ENCODE measurements at regions not wholly inside any gene's neighbourhood (a gene's known extent, or its start where the extent isn't known, plus 50 kb on each side); places are given as distances from the start of the nearest gene placed in this dataset.

GRCh38 chr1:25123551-25123950, 108.8 kb downstream of the SYF2 start:
- H3K27me3 Mint-ChIP-seq (ENCODE audit: low read depth) = peaks cover 4% of the 10 kb centered on the region
- Histone ChIP-seq H2BK20ac (ENCODE audit: low read depth, low read length, poor library complexity, severe bottlenecking) (no peak overlapping the region), H2AK5ac (ENCODE audit: insufficient read length, low read length) (no peak overlapping the region), H4K20me1 (ENCODE audit: control insufficient read depth, insufficient read depth, insufficient read length) (no peaks in the 10 kb centered on the region), H3K4me2 (ENCODE audit: insufficient read depth, insufficient read length, low read length) (no peak overlapping the region), H3K18ac (ENCODE audit: insufficient read length, low read depth, low read length) (no peak overlapping the region), H3K4me1 (ENCODE audit: insufficient read depth, low read length) (no peaks in the 10 kb centered on the region), H2AFZ (ENCODE audit: low read length) (no peak overlapping the region), H4K8ac (replicated peaks; ENCODE audit: insufficient read length, low read depth, low read length) (no peak overlapping the region), H3K79me2 (ENCODE audit: insufficient read depth, low read length) (no peaks in the 10 kb centered on the region), H3K4ac (ENCODE audit: low read depth, low read length) (no peak overlapping the region), H3K9me3 (ENCODE audit: control insufficient read depth, low read depth, low read length) (no peaks in the 10 kb centered on the region), H3K56ac (ENCODE audit: insufficient read length, low read depth, low read length) (no peak overlapping the region), H2BK120ac (ENCODE audit: low read depth, low read length, poor library complexity, severe bottlenecking) (no peak overlapping the region), H4K91ac (ENCODE audit: insufficient read length, low read depth, low read length) (no peak overlapping the region), H3K9ac (ENCODE audit: extremely low read depth, insufficient read length, low read length) (no peak overlapping the region), H2BK5ac (ENCODE audit: insufficient read length, low read length) (no peak overlapping the region), H3K27ac (ENCODE audit: insufficient read length, low read depth, low read length) (no peak overlapping the region), H3T11ph (ENCODE audit: low read length) (no peak overlapping the region), H3K27me3 (ENCODE audit: insufficient read depth, low read length) (no peaks in the 10 kb centered on the region), H3K14ac (ENCODE audit: insufficient read depth, low read length) (no peak overlapping the region), H3K79me1 (ENCODE audit: insufficient read depth, low read depth, low read length, poor library complexity, severe bottlenecking) (no peaks in the 10 kb centered on the region), H3K23ac (ENCODE audit: insufficient read length, low read depth, low read length) (no peak overlapping the region), H4K5ac (ENCODE audit: insufficient read length, low read depth, low read length) (no peak overlapping the region), H3K23me2 (ENCODE audit: insufficient read length, low read depth, low read length, poor library complexity, severe bottlenecking) (no peaks in the 10 kb centered on the region), H2BK15ac (ENCODE audit: low read depth, low read length) (no peak overlapping the region), H2BK12ac (ENCODE audit: insufficient read length, low read depth, low read length) (no peak overlapping the region)
- TF ChIP-seq CTCF (conservative IDR thresholded peaks at IDR 0.05) = no peak
- no peak overlapping the region for H3K27ac Mint-ChIP-seq
- no peak overlapping the region for H3K4me3 Mint-ChIP-seq
- no CpG with 5 or more reads among the region's 3 CpGs for WGBS (ENCODE audit: extremely low coverage, insufficient read length, low lambda C conversion rate)
- DNase-seq = no peak
- no peaks in the 10 kb centered on the region for H3K9me3 Mint-ChIP-seq
- 0 out of 4 replicates have a peak, but pooled peaks cover 2% of the 10 kb centered on the region in 2 experiments for H3K4me1 Mint-ChIP-seq
- no peaks in the 10 kb centered on the region for H3K36me3 Mint-ChIP-seq (ENCODE audit: insufficient read depth in 1 of 3, low read depth in 3 of 3)

Data from H9 (cell line).